GM12891 (cell line): ENCODE measurements at regions not wholly inside any gene's neighbourhood (a gene's known extent, or its start where the extent isn't known, plus 50 kb on each side); places are given as distances from the start of the nearest gene placed in this dataset.

Experiments
- DNase-seq: peaks from one replicate; pipeline ENCODE4 v3.0.0; 2011; ENCODE audit warnings: low spot score; ENCODE audit not compliant: insufficient read length
- FAIRE-seq: peaks from 2 replicates; lab custom pipeline; 2011; peaks lifted over from hg19 to GRCh38; lab: Jason Lieb, UNC
- PAX5 ChIP-seq: IDR thresholded peaks from 2 replicates; pipeline ENCODE4 v1.6.1; 2011; ENCODE audit warnings: low read length, moderate library complexity, mild to moderate bottlenecking; ENCODE audit not compliant: insufficient read depth, severe bottlenecking
- POLR2A ChIP-seq: IDR thresholded peaks from 2 replicates; pipeline ENCODE4 v1.6.1; 2011; ENCODE audit warnings: low read depth, low read length, control low read depth
- POLR2AphosphoS5 ChIP-seq: IDR thresholded peaks from 2 replicates; pipeline ENCODE4 v1.6.1; 2011; ENCODE audit warnings: low read depth, low read length, control low read depth
- POU2F2 ChIP-seq: IDR thresholded peaks from 2 replicates; pipeline ENCODE4 v1.6.1; 2011; ENCODE audit warnings: low read depth, mild to moderate bottlenecking, control low read depth, low read length, moderate library complexity
- SPI1 ChIP-seq: IDR thresholded peaks from 2 replicates; pipeline ENCODE4 v1.6.1; 2011; ENCODE audit warnings: low read depth, low read length, control low read depth
- TAF1 ChIP-seq: IDR thresholded peaks from 2 replicates; pipeline ENCODE4 v1.6.1; 2011; ENCODE audit warnings: low read depth, low read length, control low read depth

GRCh38 chr2:147483911-147484310 is 360.9 kb upstream of the ACVR2A start:
- no peak for FAIRE-seq
- TF ChIP-seq POLR2A (no peak), PAX5 (no peak), TAF1 (no peak)
- no peak for DNase-seq

DNA sequence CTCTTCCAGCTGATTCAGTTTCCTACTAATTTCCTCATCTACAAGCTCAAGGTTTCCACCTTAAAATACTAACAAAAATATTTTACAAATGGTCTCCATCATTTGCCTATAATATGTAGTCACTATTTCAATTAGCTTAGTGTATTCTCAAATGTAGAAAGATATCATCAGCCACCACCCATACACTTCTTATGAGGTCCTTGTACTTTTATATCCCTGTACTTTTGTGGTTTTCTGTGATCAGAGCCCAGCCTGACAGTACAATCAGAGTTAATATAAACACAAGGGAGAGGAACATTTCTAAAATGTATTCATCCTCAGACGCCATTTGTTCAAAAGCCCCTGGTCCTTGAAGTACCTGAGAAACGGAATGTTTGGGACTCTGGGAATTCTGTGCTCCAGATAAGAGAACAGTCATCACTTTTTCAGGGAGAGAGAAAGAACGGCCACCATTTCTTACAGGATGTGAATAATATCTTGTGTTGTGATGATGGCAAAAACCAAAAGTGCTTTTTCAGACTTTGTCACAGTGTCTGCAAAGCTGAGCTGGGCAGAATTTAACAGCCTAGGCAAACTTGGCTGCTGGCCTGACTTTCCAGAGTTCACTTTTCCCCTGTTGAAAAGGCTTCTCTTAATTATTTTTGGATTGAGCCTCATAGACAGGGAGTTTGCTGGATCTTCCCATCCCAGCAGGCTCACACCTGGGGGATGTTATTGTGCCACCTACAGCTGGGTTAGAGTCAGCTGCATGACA is 361.7 kb upstream of the ACVR2A start:
- FAIRE-seq (no peak), DNase-seq (no peak)
- TF ChIP-seq PAX5 (no peak), SPI1 (no peak), POLR2AphosphoS5 (no peak), POLR2A (no peak), POU2F2 (no peak)

- DNase-seq (no peak), FAIRE-seq (no peak)
- TF ChIP-seq POLR2A (no peak), TAF1 (no peak), POU2F2 (no peak), SPI1 (no peak), POLR2AphosphoS5 (no peak), PAX5 (no peak)
Measured at GRCh38 chr2:147482111-147482895, 362.5 kb upstream of the ACVR2A start.

DNA sequence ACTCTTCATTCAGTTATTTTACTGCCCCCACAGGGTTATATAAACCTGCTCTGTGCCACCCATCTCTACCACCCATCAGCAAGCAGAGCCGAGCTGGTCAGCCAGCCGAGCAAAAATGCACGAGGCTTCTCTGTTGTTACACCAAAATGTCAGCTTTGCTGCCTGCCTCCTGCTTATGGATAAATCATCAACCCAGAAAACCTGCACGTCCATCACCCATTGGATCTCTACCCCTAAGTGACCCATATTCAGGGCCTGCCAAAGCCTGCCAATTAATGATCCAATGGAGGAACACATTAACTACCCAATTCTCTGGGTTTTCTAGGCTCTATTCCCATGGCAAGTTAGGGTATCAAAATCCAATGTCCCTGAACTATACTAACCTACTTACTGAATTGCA is 365.5 kb upstream of the ACVR2A start:
- FAIRE-seq (no peak), DNase-seq (no peak)
- TF ChIP-seq PAX5 (no peak), POLR2A (no peak), SPI1 (no peak), POU2F2 (no peak), TAF1 (no peak), POLR2AphosphoS5 (no peak)

- no peak for DNase-seq
- FAIRE-seq = no peak
- TF ChIP-seq PAX5 (no peak), POLR2A (no peak), SPI1 (no peak), POU2F2 (no peak), TAF1 (no peak), POLR2AphosphoS5 (no peak)
Measured at GRCh38 chr2:147473075-147473474, 371.8 kb upstream of the ACVR2A start.

GRCh38 chr2:147471126-147471525 is 373.7 kb upstream of the ACVR2A start:
- TF ChIP-seq PAX5 = no peak
- TF ChIP-seq POLR2AphosphoS5 = no peak
- no peak for TF ChIP-seq TAF1
- no peak for TF ChIP-seq POU2F2
- no peak for TF ChIP-seq POLR2A
- TF ChIP-seq SPI1 = no peak
- DNase-seq = no peak
- FAIRE-seq = no peak

GRCh38 chr2:147469471-147469870 is 375.4 kb upstream of the ACVR2A start:
- DNase-seq (no peak), FAIRE-seq (no peak)
- TF ChIP-seq TAF1 (no peak), POLR2AphosphoS5 (no peak), SPI1 (no peak), POU2F2 (no peak), PAX5 (no peak), POLR2A (no peak)

DNA sequence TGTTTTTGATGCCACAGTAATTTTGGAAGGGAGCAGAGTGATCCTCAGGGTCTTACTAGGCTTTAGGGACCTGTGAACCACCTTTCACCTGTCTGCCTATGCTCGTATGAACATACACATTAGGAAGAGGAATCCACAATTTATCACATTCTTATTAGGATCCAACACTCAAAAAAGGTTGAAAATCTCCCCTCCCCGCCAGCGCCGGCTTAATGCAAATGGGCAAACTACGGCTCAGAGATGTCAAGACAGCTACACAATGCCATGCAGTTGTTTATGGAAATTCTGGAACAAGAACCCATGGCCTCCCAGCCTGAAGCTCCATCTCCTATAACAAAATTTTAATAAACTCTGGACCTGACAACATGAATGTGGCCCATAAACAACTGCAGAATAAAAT is 375.9 kb upstream of the ACVR2A start:
- DNase-seq (no peak), FAIRE-seq (no peak)
- TF ChIP-seq PAX5 = no peak
- no peak for TF ChIP-seq TAF1
- no peak for TF ChIP-seq POLR2A
- no peak for TF ChIP-seq POLR2AphosphoS5
- TF ChIP-seq POU2F2 = no peak
- TF ChIP-seq SPI1 = no peak

- no peak for FAIRE-seq
Measured at GRCh38 chr2:147468349-147468748, 376.5 kb upstream of the ACVR2A start.

More at GRCh38 chr2:147468349-147468748, 376.5 kb upstream of the ACVR2A start:
- no peak for DNase-seq
- TF ChIP-seq TAF1 (no peak), PAX5 (no peak), SPI1 (no peak), POU2F2 (no peak), POLR2A (no peak), POLR2AphosphoS5 (no peak)
